ENCODE measurements at regions not wholly inside any gene's neighbourhood (a gene's known extent, or its start where the extent isn't known, plus 50 kb on each side); places are given as distances from the start of the nearest gene placed in this dataset.

- Histone ChIP-seq H3K9me2 (replicated peaks; ENCODE audit: control insufficient read depth, low read length) (no peaks in the 10 kb centered on the region), H3K4me1 (ENCODE audit: control insufficient read depth, low read length) (no peaks in the 10 kb centered on the region), H3K36me3 (ENCODE audit: control insufficient read depth, low read length) (no peaks in the 10 kb centered on the region), H3K79me2 (ENCODE audit: control insufficient read depth, low read length) (no peaks in the 10 kb centered on the region), H4K20me1 (ENCODE audit: control insufficient read depth, insufficient read depth, low read depth, low read length) (no peaks in the 10 kb centered on the region), H3K27ac (ENCODE audit: low read depth, low read length) (no peak overlapping the region), H3K9me3 (ENCODE audit: control insufficient read depth, insufficient read depth, low read length) (0 out of 2 replicates have a peak, but pooled peaks cover 3% of the 10 kb centered on the region), H3K4me2 (ENCODE audit: low read length) (no peak overlapping the region), H3K27me3 (ENCODE audit: control insufficient read depth, low read length) (no peaks in the 10 kb centered on the region), H3F3A (ENCODE audit: control insufficient read depth, insufficient read depth) (no peaks in the 10 kb centered on the region), H3K4me3 (ENCODE audit: low read length) (no peak overlapping the region)
- TF ChIP-seq EZH2phosphoT487 (IDR thresholded peaks at IDR 0.05; ENCODE audit: borderline replicate concordance, low read length) (no peak), CTCF (IDR thresholded peaks at IDR 0.05; ENCODE audit: low read depth, low read length, poor library complexity, severe bottlenecking) (no peak)
These were observed 893.8 kb upstream of the CELF4 start for GRCh38 chr18:38459131-38459994.

- Histone ChIP-seq H3K79me2 (ENCODE audit: control insufficient read depth, low read length) (no peaks in the 10 kb centered on the region), H4K20me1 (ENCODE audit: control insufficient read depth, insufficient read depth, low read depth, low read length) (no peaks in the 10 kb centered on the region), H3K27ac (ENCODE audit: low read depth, low read length) (no peak overlapping the region), H3K4me1 (ENCODE audit: control insufficient read depth, low read length) (no peaks in the 10 kb centered on the region), H3K4me2 (ENCODE audit: low read length) (no peak overlapping the region), H3K9me2 (replicated peaks; ENCODE audit: control insufficient read depth, low read length) (no peaks in the 10 kb centered on the region), H3F3A (ENCODE audit: control insufficient read depth, insufficient read depth) (no peaks in the 10 kb centered on the region), H3K27me3 (ENCODE audit: control insufficient read depth, low read length) (no peaks in the 10 kb centered on the region), H3K4me3 (ENCODE audit: low read length) (no peak overlapping the region), H3K9me3 (ENCODE audit: control insufficient read depth, insufficient read depth, low read length) (0 out of 2 replicates have a peak, but pooled peaks cover 3% of the 10 kb centered on the region), H3K36me3 (ENCODE audit: control insufficient read depth, low read length) (no peaks in the 10 kb centered on the region)
- no peak for TF ChIP-seq EZH2phosphoT487 (IDR thresholded peaks at IDR 0.05; ENCODE audit: borderline replicate concordance, low read length)
- TF ChIP-seq CTCF (IDR thresholded peaks at IDR 0.05; ENCODE audit: low read depth, low read length, poor library complexity, severe bottlenecking): no peak
These were observed 893.1 kb upstream of the CELF4 start for GRCh38 chr18:38458698-38459097.

GRCh38 chr18:38456253-38456652, 890.7 kb upstream of the CELF4 start:
- no peaks in the 10 kb centered on the region for H3F3A ChIP-seq (ENCODE audit: control insufficient read depth, insufficient read depth)
- H3K27ac ChIP-seq (ENCODE audit: low read depth, low read length): no peak overlapping the region
- no peak overlapping the region for H3K4me2 ChIP-seq (ENCODE audit: low read length)
- no peak overlapping the region for H3K4me3 ChIP-seq (ENCODE audit: low read length)
- no peaks in the 10 kb centered on the region for H3K27me3 ChIP-seq (ENCODE audit: control insufficient read depth, low read length)
- no peak for TF ChIP-seq CTCF (IDR thresholded peaks at IDR 0.05; ENCODE audit: low read depth, low read length, poor library complexity, severe bottlenecking)
- no peak for TF ChIP-seq EZH2phosphoT487 (IDR thresholded peaks at IDR 0.05; ENCODE audit: borderline replicate concordance, low read length)
- no peaks in the 10 kb centered on the region for H3K36me3 ChIP-seq (ENCODE audit: control insufficient read depth, low read length)
- no peaks in the 10 kb centered on the region for H3K4me1 ChIP-seq (ENCODE audit: control insufficient read depth, low read length)
- no peaks in the 10 kb centered on the region for H3K9me3 ChIP-seq (ENCODE audit: control insufficient read depth, insufficient read depth, low read length)
- H3K79me2 ChIP-seq (ENCODE audit: control insufficient read depth, low read length): no peaks in the 10 kb centered on the region
- no peaks in the 10 kb centered on the region for H4K20me1 ChIP-seq (ENCODE audit: control insufficient read depth, insufficient read depth, low read depth, low read length)
- H3K9me2 ChIP-seq (replicated peaks; ENCODE audit: control insufficient read depth, low read length): no peaks in the 10 kb centered on the region

Data from DOHH2 (cell line).